Liver (tissue), 2 donors: ENCODE measurements at regions not wholly inside any gene's neighbourhood (a gene's known extent, or its start where the extent isn't known, plus 50 kb on each side); places are given as distances from the start of the nearest gene placed in this dataset.

Source experiments
- CTCF ChIP-seq: fragments of 150-350 bp; IDR thresholded peaks from 2 replicates; pipeline ENCODE4 v1.5.1; 2017; ENCODE audit warnings: improper control_type of control experiment, low read depth, low read length; ENCODE audit not compliant: missing input control
- MAX ChIP-seq: IDR thresholded peaks from 2 replicates; pipeline ENCODE4 v1.6.1; 2016; ENCODE audit warnings: antibody characterized with exemption
- donor health status: healthy.

- TF ChIP-seq CTCF, result no peak
- no peak for TF ChIP-seq MAX
Measured at GRCh38 chr14:34275530-34275929, 186.5 kb downstream of the SPTSSA start.
